DND-41 (cell line): ENCODE measurements at regions not wholly inside any gene's neighbourhood (a gene's known extent, or its start where the extent isn't known, plus 50 kb on each side); places are given as distances from the start of the nearest gene placed in this dataset.

Experiments used
- EZH2 ChIP-seq: IDR thresholded peaks from 3 replicates; pipeline ENCODE4 v1.6.1; 2012; ENCODE audit warnings: borderline replicate concordance, low read depth, mild to moderate bottlenecking, moderate library complexity, low read length, inconsistent platforms; ENCODE audit not compliant: severe bottlenecking
- TF ChIP-seq, protein P1 (sequence below): IDR thresholded peaks from 2 replicates; pipeline ENCODE4 v1.5.1; 2012; ENCODE audit warnings: borderline replicate concordance, low read length, moderate library complexity, mild to moderate bottlenecking; ENCODE audit not compliant: poor library complexity, severe bottlenecking; ENCODE audit errors: extremely low read depth

DNA sequence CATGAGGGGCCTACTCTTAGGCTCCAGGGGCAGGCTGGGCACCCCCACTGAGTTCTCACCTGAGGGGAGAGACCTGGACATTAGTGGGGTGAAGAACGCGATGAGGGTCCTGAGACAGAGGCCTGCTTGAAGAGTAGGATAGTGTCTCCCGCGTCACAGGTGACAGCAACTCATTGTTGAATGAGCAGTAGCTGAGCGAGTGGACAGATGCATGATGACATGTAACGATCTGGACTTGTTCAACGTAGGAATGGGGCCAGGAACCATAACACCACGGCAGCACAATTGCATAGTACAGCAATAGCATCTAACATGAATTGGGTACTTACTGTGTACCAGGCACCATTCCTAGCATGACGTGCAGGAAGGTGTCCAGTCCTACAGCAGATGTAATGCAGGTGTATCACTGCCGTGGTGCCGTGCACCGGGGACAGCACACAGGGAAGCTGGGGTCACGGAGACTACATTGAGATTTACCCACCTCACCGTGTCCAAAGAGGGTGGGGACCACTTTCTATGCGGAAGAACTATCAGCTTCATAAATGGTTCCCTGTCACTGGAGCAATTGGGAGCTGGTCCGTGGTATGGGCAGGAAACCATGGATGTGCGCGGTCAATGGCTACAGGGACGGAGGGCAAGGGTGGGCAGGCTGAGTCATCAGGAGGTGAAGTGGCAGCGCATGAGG is 1019.1 kb downstream of the TBC1D22A start:
- TF ChIP-seq, protein P1, sequence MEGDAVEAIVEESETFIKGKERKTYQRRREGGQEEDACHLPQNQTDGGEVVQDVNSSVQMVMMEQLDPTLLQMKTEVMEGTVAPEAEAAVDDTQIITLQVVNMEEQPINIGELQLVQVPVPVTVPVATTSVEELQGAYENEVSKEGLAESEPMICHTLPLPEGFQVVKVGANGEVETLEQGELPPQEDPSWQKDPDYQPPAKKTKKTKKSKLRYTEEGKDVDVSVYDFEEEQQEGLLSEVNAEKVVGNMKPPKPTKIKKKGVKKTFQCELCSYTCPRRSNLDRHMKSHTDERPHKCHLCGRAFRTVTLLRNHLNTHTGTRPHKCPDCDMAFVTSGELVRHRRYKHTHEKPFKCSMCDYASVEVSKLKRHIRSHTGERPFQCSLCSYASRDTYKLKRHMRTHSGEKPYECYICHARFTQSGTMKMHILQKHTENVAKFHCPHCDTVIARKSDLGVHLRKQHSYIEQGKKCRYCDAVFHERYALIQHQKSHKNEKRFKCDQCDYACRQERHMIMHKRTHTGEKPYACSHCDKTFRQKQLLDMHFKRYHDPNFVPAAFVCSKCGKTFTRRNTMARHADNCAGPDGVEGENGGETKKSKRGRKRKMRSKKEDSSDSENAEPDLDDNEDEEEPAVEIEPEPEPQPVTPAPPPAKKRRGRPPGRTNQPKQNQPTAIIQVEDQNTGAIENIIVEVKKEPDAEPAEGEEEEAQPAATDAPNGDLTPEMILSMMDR, result no peak
- no peak for TF ChIP-seq EZH2
